ENCODE measurements at regions not wholly inside any gene's neighbourhood (a gene's known extent, or its start where the extent isn't known, plus 50 kb on each side); places are given as distances from the start of the nearest gene placed in this dataset.

DNA sequence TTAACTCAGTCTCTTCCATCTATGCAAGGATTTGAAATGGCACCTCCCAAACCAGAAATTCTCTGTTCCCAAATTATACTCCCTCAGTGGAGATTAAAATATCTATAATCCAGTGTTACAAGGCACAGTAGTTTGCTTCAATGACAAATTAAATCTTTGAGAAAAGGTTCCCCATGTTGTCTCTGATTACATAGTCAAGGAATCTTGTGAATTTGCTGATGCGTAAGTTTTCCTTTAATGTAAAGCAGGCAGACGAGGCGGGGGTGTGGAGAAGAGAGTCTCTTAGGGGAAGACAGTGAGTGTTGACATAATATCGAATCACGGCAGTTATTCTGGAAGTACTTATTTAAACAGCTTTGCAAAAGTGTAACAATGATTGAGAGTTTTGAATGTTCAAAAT lies 236.4 kb upstream of the RARB start:
- TF ChIP-seq, protein P1, sequence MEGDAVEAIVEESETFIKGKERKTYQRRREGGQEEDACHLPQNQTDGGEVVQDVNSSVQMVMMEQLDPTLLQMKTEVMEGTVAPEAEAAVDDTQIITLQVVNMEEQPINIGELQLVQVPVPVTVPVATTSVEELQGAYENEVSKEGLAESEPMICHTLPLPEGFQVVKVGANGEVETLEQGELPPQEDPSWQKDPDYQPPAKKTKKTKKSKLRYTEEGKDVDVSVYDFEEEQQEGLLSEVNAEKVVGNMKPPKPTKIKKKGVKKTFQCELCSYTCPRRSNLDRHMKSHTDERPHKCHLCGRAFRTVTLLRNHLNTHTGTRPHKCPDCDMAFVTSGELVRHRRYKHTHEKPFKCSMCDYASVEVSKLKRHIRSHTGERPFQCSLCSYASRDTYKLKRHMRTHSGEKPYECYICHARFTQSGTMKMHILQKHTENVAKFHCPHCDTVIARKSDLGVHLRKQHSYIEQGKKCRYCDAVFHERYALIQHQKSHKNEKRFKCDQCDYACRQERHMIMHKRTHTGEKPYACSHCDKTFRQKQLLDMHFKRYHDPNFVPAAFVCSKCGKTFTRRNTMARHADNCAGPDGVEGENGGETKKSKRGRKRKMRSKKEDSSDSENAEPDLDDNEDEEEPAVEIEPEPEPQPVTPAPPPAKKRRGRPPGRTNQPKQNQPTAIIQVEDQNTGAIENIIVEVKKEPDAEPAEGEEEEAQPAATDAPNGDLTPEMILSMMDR (IDR thresholded peaks at IDR 0.05; ENCODE audit: insufficient read depth, low read length), result no peak
- TF ChIP-seq, protein P2, sequence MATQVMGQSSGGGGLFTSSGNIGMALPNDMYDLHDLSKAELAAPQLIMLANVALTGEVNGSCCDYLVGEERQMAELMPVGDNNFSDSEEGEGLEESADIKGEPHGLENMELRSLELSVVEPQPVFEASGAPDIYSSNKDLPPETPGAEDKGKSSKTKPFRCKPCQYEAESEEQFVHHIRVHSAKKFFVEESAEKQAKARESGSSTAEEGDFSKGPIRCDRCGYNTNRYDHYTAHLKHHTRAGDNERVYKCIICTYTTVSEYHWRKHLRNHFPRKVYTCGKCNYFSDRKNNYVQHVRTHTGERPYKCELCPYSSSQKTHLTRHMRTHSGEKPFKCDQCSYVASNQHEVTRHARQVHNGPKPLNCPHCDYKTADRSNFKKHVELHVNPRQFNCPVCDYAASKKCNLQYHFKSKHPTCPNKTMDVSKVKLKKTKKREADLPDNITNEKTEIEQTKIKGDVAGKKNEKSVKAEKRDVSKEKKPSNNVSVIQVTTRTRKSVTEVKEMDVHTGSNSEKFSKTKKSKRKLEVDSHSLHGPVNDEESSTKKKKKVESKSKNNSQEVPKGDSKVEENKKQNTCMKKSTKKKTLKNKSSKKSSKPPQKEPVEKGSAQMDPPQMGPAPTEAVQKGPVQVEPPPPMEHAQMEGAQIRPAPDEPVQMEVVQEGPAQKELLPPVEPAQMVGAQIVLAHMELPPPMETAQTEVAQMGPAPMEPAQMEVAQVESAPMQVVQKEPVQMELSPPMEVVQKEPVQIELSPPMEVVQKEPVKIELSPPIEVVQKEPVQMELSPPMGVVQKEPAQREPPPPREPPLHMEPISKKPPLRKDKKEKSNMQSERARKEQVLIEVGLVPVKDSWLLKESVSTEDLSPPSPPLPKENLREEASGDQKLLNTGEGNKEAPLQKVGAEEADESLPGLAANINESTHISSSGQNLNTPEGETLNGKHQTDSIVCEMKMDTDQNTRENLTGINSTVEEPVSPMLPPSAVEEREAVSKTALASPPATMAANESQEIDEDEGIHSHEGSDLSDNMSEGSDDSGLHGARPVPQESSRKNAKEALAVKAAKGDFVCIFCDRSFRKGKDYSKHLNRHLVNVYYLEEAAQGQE (IDR thresholded peaks at IDR 0.05; ENCODE audit: insufficient replicate concordance, low read depth), result no peak
- no peak for TF ChIP-seq SPI1 (IDR thresholded peaks at IDR 0.05; ENCODE audit: borderline replicate concordance, low read depth)
